ENCODE measurements at regions not wholly inside any gene's neighbourhood (a gene's known extent, or its start where the extent isn't known, plus 50 kb on each side); places are given as distances from the start of the nearest gene placed in this dataset.

DNA sequence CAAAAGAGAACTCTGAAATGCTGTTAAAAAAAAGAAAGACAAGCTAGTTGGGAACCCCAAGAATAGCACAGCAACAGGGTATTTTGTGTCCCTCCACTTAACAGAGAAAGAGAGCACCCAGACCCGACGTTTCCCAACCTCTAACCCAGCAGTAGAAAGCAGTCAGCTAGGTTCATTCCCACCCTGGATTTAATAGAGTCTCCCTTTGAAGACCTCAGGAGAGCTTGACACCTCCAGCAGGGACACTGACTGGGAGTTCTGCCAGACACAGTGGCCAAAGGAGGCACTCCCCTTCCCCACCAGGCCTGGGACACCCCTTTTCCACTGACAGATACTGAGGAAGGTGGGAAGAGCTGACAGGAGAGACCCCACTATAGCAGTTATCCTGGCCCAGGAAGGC lies 337.5 kb upstream of the MSX2 start:
- TF ChIP-seq, protein P1, sequence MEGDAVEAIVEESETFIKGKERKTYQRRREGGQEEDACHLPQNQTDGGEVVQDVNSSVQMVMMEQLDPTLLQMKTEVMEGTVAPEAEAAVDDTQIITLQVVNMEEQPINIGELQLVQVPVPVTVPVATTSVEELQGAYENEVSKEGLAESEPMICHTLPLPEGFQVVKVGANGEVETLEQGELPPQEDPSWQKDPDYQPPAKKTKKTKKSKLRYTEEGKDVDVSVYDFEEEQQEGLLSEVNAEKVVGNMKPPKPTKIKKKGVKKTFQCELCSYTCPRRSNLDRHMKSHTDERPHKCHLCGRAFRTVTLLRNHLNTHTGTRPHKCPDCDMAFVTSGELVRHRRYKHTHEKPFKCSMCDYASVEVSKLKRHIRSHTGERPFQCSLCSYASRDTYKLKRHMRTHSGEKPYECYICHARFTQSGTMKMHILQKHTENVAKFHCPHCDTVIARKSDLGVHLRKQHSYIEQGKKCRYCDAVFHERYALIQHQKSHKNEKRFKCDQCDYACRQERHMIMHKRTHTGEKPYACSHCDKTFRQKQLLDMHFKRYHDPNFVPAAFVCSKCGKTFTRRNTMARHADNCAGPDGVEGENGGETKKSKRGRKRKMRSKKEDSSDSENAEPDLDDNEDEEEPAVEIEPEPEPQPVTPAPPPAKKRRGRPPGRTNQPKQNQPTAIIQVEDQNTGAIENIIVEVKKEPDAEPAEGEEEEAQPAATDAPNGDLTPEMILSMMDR (IDR thresholded peaks at IDR 0.05; ENCODE audit: insufficient read depth, low read length, poor library complexity, severe bottlenecking), result no peak
- Histone ChIP-seq H3K4me3 (replicated peaks; ENCODE audit: low read depth, low read length) (no peak overlapping the region), H3K27me3 (replicated peaks; ENCODE audit: control insufficient read depth, insufficient read depth, low read length) (no peaks in the 10 kb centered on the region), H3K36me3 (ENCODE audit: control insufficient read depth, insufficient read depth, low read length) (no peaks in the 10 kb centered on the region)
- no peak for DNase-seq (ENCODE audit: extremely low read depth, insufficient read length)

DNA sequence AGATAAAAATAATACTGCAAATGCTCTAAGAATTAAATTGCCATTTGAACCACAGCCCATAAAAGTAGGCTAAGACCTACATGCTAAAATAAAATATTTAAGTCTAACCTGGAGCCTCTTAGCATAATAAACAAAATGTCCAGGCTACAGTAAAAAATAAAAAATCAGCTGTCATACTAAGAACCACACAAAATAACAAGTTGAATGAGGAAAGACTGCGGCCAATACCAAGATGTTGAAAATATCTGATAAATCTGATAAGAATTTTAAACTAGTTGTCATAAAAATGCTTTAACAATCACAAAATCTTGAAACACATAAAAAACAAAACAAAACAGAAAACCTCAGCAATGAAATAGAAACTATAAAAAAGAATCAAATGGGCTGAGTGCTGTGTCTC lies 336.9 kb upstream of the MSX2 start:
- no peak for DNase-seq (ENCODE audit: extremely low read depth, insufficient read length)
- H3K27me3 ChIP-seq (replicated peaks; ENCODE audit: control insufficient read depth, insufficient read depth, low read length), result no peaks in the 10 kb centered on the region
- no peaks in the 10 kb centered on the region for H3K36me3 ChIP-seq (ENCODE audit: control insufficient read depth, insufficient read depth, low read length)
- no peak overlapping the region for H3K4me3 ChIP-seq (replicated peaks; ENCODE audit: low read depth, low read length)
- TF ChIP-seq, protein P1 (IDR thresholded peaks at IDR 0.05; ENCODE audit: insufficient read depth, low read length, poor library complexity, severe bottlenecking), result no peak

DNA sequence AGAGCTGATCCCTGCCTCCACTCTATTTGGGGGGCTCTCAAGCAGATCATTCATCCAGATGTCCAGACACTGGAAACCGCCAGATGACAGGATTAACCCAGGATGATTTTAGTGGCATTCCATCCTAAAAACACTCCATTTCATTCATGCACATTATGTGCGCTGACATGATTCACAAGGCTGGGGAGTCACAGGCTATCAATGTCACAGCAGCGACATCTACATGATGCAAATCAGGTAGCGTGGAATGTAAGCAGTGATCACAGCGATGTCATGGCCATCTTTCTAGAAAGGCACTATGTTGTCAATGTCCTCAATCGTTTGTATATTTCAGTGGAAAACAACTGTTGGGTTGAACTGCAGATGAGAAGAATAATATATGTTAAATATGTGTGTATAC lies 331.5 kb upstream of the MSX2 start:
- TF ChIP-seq, protein P1 (IDR thresholded peaks at IDR 0.05; ENCODE audit: insufficient read depth, low read length, poor library complexity, severe bottlenecking), result no peak
- no peak for DNase-seq (ENCODE audit: extremely low read depth, insufficient read length)

DNA sequence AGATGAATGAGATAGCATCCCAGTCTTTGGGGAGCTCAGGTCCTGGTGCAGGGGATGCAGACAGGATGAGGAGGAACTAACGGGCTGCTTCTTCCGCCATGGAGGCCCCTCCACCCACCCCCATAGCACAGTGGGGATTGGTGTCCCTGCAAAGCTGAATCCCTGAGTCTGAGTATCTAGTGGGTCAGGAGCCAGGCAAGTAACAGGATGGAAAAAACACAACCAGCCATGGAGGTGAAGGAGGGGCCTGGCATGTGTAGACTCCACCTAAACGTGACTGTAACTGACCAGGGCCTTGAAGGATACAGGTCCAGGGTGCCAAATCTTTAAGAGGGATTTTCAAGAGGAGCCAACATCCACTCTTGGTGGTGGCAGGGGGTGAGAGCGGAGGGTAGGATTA lies 327.8 kb upstream of the MSX2 start:
- Histone ChIP-seq H3K4me3 (replicated peaks; ENCODE audit: low read depth, low read length) (no peak overlapping the region), H3K27me3 (replicated peaks; ENCODE audit: control insufficient read depth, insufficient read depth, low read length) (peaks cover 2% of the 10 kb centered on the region), H3K36me3 (ENCODE audit: control insufficient read depth, insufficient read depth, low read length) (no peaks in the 10 kb centered on the region)
- TF ChIP-seq, protein P1 (IDR thresholded peaks at IDR 0.05; ENCODE audit: insufficient read depth, low read length, poor library complexity, severe bottlenecking), result no peak
- no peak for DNase-seq (ENCODE audit: extremely low read depth, insufficient read length)

More for the DNA sequence above, 331.5 kb upstream of the MSX2 start:
- Histone ChIP-seq H3K36me3 (ENCODE audit: control insufficient read depth, insufficient read depth, low read length) (no peaks in the 10 kb centered on the region), H3K4me3 (replicated peaks; ENCODE audit: low read depth, low read length) (no peak overlapping the region), H3K27me3 (replicated peaks; ENCODE audit: control insufficient read depth, insufficient read depth, low read length) (no peaks in the 10 kb centered on the region)

DNA sequence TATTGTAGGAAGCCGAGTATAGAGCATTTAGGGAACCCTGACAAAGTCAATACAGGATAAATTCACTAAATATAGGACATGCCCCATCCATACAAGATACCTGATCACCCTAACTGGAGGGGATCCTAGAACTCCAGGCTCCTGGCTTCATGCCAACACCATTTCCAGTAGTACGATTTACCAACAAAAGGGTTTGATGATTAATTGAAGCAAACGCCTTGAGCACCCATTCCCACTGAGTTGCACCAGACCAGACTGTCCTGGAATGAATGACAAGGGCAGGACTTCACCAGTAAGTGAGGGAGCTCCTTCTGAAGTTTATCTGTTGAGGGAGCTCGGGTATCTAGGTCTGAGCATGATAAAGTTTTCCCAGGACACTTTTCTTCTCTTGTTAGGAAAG lies 327.2 kb upstream of the MSX2 start:
- DNase-seq (ENCODE audit: extremely low read depth, insufficient read length), result no peak
- H3K27me3 ChIP-seq (replicated peaks; ENCODE audit: control insufficient read depth, insufficient read depth, low read length), result peaks cover 2% of the 10 kb centered on the region
- TF ChIP-seq, protein P1 (IDR thresholded peaks at IDR 0.05; ENCODE audit: insufficient read depth, low read length, poor library complexity, severe bottlenecking), result no peak
- no peak overlapping the region for H3K4me3 ChIP-seq (replicated peaks; ENCODE audit: low read depth, low read length)
- H3K36me3 ChIP-seq (ENCODE audit: control insufficient read depth, insufficient read depth, low read length), result no peaks in the 10 kb centered on the region

DNA sequence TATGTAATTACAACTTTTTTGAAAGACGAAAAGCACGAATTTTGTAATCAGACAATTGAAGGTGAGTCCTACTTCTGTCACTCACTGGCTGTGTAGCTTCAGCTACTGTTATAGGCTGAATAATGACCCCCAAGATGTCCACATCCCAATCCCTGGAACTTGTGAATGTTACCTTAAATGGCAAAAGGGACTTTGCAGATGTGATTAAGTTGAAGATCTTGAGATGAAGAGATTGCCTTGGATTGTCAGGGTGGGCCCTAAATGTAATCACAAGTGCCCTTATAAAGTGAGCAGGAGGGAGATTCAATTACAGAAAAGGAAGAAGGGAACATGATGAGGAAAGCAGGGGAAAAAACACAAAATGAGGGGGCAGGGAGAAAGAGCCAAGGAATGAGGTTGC lies 326.2 kb upstream of the MSX2 start:
- no peak for DNase-seq (ENCODE audit: extremely low read depth, insufficient read length)
- Histone ChIP-seq H3K36me3 (ENCODE audit: control insufficient read depth, insufficient read depth, low read length) (no peaks in the 10 kb centered on the region), H3K4me3 (replicated peaks; ENCODE audit: low read depth, low read length) (no peak overlapping the region), H3K27me3 (replicated peaks; ENCODE audit: control insufficient read depth, insufficient read depth, low read length) (peaks cover 2% of the 10 kb centered on the region)
- TF ChIP-seq, protein P1 (IDR thresholded peaks at IDR 0.05; ENCODE audit: insufficient read depth, low read length, poor library complexity, severe bottlenecking), result no peak

Measured in GM06990 (cell line).